GM12878 (cell line): ENCODE measurements at regions not wholly inside any gene's neighbourhood (a gene's known extent, or its start where the extent isn't known, plus 50 kb on each side); places are given as distances from the start of the nearest gene placed in this dataset.

ENCODE experiments used
- ATAC-seq: fragments of 200-7000 bp; cut with Tn5 transposase; 3 replicates; pipeline ENCODE4 v1.9.1; 2020; ENCODE audit warnings: mild to moderate bottlenecking, moderate library complexity
- BruUV-seq: library from RNA; stranded (reverse); fragments of 400-500 nt; replicated peaks from 2 replicates; lab custom pipeline; 2021; lab: Mats Ljungman, UMichigan
- CTCF ChIA-PET: fragments of 300-600 bp; sonication (Branson Sonifier 250); formaldehyde crosslinking; extraction: SDS; loops from one replicate; lab custom pipeline; 2021; ENCODE audit warnings: inconsistent platforms; lab: Yijun Ruan, JAX
- POLR2A ChIA-PET: fragments of 350-600 bp; formaldehyde crosslinking; extraction: SDS; loops from one replicate; lab custom pipeline; 2021; ENCODE audit warnings: inconsistent platforms; lab: Charles Lee
- RAD21 ChIA-PET: fragments of 300-600 bp; sonication (Branson Sonifier 250); formaldehyde crosslinking; loops from one replicate; lab custom pipeline; 2023; ENCODE audit warnings: antibody characterized with exemption; ENCODE audit not compliant: unreplicated experiment; lab: Charles Lee
- SMC1A ChIA-PET: fragments of 300-600 bp; sonication (Branson Sonifier 250); formaldehyde crosslinking; loops from one replicate; lab custom pipeline; 2023; ENCODE audit not compliant: unreplicated experiment, uncharacterized antibody; lab: Charles Lee
- DNase-seq: peaks from one replicate; pipeline ENCODE4 v3.0.0-alpha.2; 2011; ENCODE audit warnings: low read depth, low spot score
- FAIRE-seq: peaks from 3 replicates; lab custom pipeline; 2011; peaks lifted over from hg19 to GRCh38; lab: Jason Lieb, UNC
- H2AFZ ChIP-seq: 2 replicates; pipeline ENCODE4 v1.6.0; 2011; ENCODE audit warnings: low read depth, low read length, control low read depth; ENCODE audit not compliant: control insufficient read depth
- H3K27ac ChIP-seq: 2 replicates; pipeline ENCODE4 v1.5.1; 2011; ENCODE audit warnings: control low read depth; ENCODE audit not compliant: control insufficient read depth, insufficient read depth
- H3K27me3 ChIP-seq, 2 experiments: replicated peaks in 1 of 2; 2 replicates each; pipeline versions ENCODE4 v1.6.0 to v1.6.1; 2011; ENCODE audit warnings: low read length in 1 of 2; ENCODE audit not compliant: control insufficient read depth in 2 of 2, insufficient read depth in 2 of 2
- H3K36me3 ChIP-seq, 2 experiments: 2 replicates each; pipeline ENCODE4 v1.5.1; 2011; ENCODE audit warnings: low read length in 1 of 2; ENCODE audit not compliant: control insufficient read depth in 2 of 2, insufficient read depth in 2 of 2
- H3K4me1 ChIP-seq: 2 replicates; pipeline ENCODE4 v1.6.1; 2011; ENCODE audit warnings: mild to moderate bottlenecking, low read length, moderate library complexity, mixed read lengths; ENCODE audit not compliant: control insufficient read depth, insufficient read depth
- H3K4me2 ChIP-seq: 2 replicates; pipeline ENCODE4 v1.6.0; 2011; ENCODE audit warnings: control low read depth; ENCODE audit not compliant: control insufficient read depth, insufficient read depth
- H3K4me3 ChIP-seq: fragments of 200-600 bp; sonication (generic); 2 replicates; pipeline ENCODE4 v1.5.1; 2016
- H3K79me2 ChIP-seq: 2 replicates; pipeline ENCODE4 v1.6.0; 2011; ENCODE audit warnings: low read length; ENCODE audit not compliant: control insufficient read depth, insufficient read depth
- H3K9ac ChIP-seq: 2 replicates; pipeline ENCODE4 v1.8.0; 2011; ENCODE audit warnings: low read length, control low read depth, mixed read lengths; ENCODE audit not compliant: control insufficient read depth, insufficient read depth
- H3K9me3 ChIP-seq: replicated peaks from 3 replicates; pipeline ENCODE4 v1.5.1; 2011; ENCODE audit warnings: mild to moderate bottlenecking, low read length; ENCODE audit not compliant: control insufficient read depth, insufficient read depth
- H4K20me1 ChIP-seq: 2 replicates; pipeline ENCODE4 v1.6.0; 2011; ENCODE audit not compliant: control insufficient read depth, insufficient read depth
- GATAD2B ChIP-seq: fragments of 450-650 bp; conservative IDR thresholded peaks from 2 replicates; pipeline ENCODE4 v1.6.1; 2017; ENCODE audit warnings: low read depth, mild to moderate bottlenecking, moderate library complexity
- HDGF ChIP-seq: fragments of 450-650 bp; IDR thresholded peaks from 2 replicates; pipeline ENCODE4 v1.6.1; 2016; ENCODE audit warnings: antibody characterized with exemption
- KDM1A ChIP-seq: fragments of 200-600 bp; sonication (generic); IDR thresholded peaks from 2 replicates; pipeline ENCODE4 v1.6.1; 2016; ENCODE audit warnings: borderline replicate concordance
- RELA ChIP-seq: fragments of 450-650 bp; IDR thresholded peaks from 2 replicates; pipeline ENCODE4 v1.8.0; 2014; ENCODE audit warnings: borderline replicate concordance; ENCODE audit not compliant: partially characterized antibody
- ZBED1 ChIP-seq: IDR thresholded peaks from 2 replicates; pipeline ENCODE4 v1.6.1; 2016; ENCODE audit warnings: borderline replicate concordance
- WGBS: methylation state at CpG from one replicate; pipeline ENCODE4 v1.1.6; 2016; ENCODE audit warnings: low lambda C conversion rate; ENCODE audit not compliant: insufficient replicate concordance, insufficient coverage; ENCODE audit errors: missing lambda C conversion rate; 5-methylcytosine and 5-hydroxymethylcytosine counted together
- in situ Hi-C: fragments of 300-500 bp; cut with MboI; formaldehyde crosslinking; loops from 9 replicates; pipeline ENCODE4 v1.14.3; 2018; ENCODE audit warnings: mixed read lengths
- intact Hi-C: fragments of 100-400 bp; cut with micrococcal nuclease; formaldehyde crosslinking; loops from one replicate; pipeline ENCODE4 v1.14.2; 2022; ENCODE audit not compliant: unreplicated experiment
- TF ChIP-seq, protein P1 (sequence below): fragments of 450-650 bp; IDR thresholded peaks from 2 replicates; pipeline ENCODE4 v1.6.1; 2017; ENCODE audit warnings: borderline replicate concordance
- TF ChIP-seq, protein P2 (sequence below): IDR thresholded peaks from 2 replicates; pipeline ENCODE4 v1.6.1; 2011; ENCODE audit warnings: low read depth, mild to moderate bottlenecking, low read length, moderate library complexity, borderline replicate concordance; ENCODE audit errors: extremely low read depth
- TF ChIP-seq, protein P3 (sequence below): IDR thresholded peaks from 2 replicates; pipeline ENCODE4 v1.6.1; 2012; ENCODE audit warnings: low read depth, low read length, improper control_type of control experiment

DNA sequence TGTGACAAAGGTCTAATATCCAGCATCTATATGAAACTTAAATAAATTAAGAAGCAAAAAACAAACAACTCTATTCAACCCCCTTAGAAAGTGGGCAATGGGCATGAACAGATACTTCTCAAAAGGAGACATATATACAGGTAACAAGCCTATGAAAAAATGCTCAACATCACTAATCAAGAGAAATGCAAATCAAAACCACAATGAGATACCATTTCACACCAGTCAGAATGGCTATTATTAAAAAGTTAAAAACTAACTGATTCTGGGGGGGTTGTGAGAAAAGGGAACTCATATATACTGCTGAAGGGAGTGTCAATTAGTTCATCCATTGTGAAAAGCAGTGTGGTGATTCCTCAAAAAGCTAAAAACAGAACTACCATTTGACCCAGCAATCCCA is 198.9 kb downstream of the BMP4 start (continued):
- TF ChIP-seq, protein P1, sequence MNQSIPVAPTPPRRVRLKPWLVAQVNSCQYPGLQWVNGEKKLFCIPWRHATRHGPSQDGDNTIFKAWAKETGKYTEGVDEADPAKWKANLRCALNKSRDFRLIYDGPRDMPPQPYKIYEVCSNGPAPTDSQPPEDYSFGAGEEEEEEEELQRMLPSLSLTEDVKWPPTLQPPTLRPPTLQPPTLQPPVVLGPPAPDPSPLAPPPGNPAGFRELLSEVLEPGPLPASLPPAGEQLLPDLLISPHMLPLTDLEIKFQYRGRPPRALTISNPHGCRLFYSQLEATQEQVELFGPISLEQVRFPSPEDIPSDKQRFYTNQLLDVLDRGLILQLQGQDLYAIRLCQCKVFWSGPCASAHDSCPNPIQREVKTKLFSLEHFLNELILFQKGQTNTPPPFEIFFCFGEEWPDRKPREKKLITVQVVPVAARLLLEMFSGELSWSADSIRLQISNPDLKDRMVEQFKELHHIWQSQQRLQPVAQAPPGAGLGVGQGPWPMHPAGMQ, result no peak

DNA sequence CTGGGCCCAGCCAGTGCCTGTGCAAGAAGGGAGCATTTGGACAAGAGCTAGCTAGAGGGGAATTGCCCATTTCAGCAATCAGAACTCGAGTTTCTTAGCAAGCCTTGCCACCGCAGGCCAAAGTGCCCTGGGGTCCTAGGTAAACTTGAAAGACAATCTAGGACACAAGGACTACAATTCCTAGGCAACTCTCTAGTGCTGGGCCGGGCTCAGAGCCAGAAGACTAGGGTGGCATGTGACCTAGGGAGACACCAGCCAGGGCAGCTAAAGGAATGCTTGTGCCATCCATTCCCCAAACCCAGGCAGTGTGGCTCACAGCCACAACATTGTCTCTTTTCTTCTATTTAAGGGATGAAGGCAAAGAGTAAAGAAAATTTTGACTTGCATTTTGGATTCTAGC is 205.0 kb downstream of the BMP4 start:
- intact Hi-C loops, result no loop called here
- Histone ChIP-seq H3K27me3 (no peaks in the 10 kb centered on the region), H3K9me3 (no peaks in the 10 kb centered on the region; the same call in 2 of the 3 replicates), H4K20me1 (no peaks in the 10 kb centered on the region), H3K36me3 (no peaks in the 10 kb centered on the region), H3K9ac (no peak overlapping the region), H3K4me1 (no peaks in the 10 kb centered on the region), H3K27ac (no peak overlapping the region), H3K4me3 (no peak overlapping the region)
- BruUV-seq, result no TSS peak
- DNase-seq (no peak), FAIRE-seq (no peak)
- ChIA-PET RAD21 (no interaction called here), POLR2A (no interaction called here)
- WGBS, result 39% methylated on average over 3 of the region's 3 CpGs
- TF ChIP-seq ZBED1, result no peak
- TF ChIP-seq KDM1A, result no peak
- no peak for TF ChIP-seq RELA
- TF ChIP-seq, protein P2, sequence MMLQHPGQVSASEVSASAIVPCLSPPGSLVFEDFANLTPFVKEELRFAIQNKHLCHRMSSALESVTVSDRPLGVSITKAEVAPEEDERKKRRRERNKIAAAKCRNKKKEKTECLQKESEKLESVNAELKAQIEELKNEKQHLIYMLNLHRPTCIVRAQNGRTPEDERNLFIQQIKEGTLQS, result no peak
- TF ChIP-seq GATAD2B, result no peak
- TF ChIP-seq, protein P3, sequence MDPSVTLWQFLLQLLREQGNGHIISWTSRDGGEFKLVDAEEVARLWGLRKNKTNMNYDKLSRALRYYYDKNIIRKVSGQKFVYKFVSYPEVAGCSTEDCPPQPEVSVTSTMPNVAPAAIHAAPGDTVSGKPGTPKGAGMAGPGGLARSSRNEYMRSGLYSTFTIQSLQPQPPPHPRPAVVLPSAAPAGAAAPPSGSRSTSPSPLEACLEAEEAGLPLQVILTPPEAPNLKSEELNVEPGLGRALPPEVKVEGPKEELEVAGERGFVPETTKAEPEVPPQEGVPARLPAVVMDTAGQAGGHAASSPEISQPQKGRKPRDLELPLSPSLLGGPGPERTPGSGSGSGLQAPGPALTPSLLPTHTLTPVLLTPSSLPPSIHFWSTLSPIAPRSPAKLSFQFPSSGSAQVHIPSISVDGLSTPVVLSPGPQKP, result no peak
- no peak for TF ChIP-seq HDGF
- TF ChIP-seq, all 136 proteins: peak for 0
- Histone ChIP-seq H3K79me2 (no peaks in the 10 kb centered on the region), H2AFZ (no peak overlapping the region), H3K4me2 (no peak overlapping the region)
- in situ Hi-C loops, result no loop called here
- ChIA-PET CTCF (no interaction called here), SMC1A (no interaction called here)
- no peak for ATAC-seq
